Body of pancreas (tissue), 4 donors: ENCODE measurements at regions not wholly inside any gene's neighbourhood (a gene's known extent, or its start where the extent isn't known, plus 50 kb on each side); places are given as distances from the start of the nearest gene placed in this dataset.

Source experiments
- POLR2A ChIP-seq, 3 donors: fragments of 450-650 bp; IDR thresholded peaks; one replicate each; pipeline ENCODE4 v1.6.1; 2016; ENCODE audit warnings: antibody characterized with exemption in 3 of 3, mild to moderate bottlenecking in 2 of 3
- TF ChIP-seq, protein P1 (sequence below), 7 experiments: fragments of 450-650 bp in 4 of 7; fragments of 200-600 bp in 3 of 7; sonication (generic) in 3 of 7; IDR thresholded peaks; one replicate each; pipeline ENCODE4 v1.5.1; 2016 to 2019; ENCODE audit warnings: antibody characterized with exemption in 7 of 7

DNA sequence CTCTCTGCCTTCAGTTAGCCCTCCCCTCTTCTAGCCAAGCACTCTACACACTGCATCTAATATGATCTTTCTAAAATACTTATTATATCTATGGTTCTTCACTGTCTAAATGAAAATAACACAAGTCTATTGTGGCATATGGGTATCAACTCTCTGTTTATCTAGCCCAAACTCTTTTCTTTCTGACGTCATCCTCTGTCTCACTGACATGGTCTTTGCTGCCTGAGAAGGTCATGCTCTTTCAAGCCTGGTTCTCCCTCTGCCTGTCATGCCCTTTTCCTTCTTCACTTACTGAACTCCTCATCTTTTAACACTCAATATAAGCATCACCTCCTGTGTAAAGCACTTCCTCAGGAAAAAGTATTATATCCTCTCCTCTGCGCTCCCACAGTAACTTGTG, 672.2 kb upstream of the CT83 start:
- TF ChIP-seq, protein P1, sequence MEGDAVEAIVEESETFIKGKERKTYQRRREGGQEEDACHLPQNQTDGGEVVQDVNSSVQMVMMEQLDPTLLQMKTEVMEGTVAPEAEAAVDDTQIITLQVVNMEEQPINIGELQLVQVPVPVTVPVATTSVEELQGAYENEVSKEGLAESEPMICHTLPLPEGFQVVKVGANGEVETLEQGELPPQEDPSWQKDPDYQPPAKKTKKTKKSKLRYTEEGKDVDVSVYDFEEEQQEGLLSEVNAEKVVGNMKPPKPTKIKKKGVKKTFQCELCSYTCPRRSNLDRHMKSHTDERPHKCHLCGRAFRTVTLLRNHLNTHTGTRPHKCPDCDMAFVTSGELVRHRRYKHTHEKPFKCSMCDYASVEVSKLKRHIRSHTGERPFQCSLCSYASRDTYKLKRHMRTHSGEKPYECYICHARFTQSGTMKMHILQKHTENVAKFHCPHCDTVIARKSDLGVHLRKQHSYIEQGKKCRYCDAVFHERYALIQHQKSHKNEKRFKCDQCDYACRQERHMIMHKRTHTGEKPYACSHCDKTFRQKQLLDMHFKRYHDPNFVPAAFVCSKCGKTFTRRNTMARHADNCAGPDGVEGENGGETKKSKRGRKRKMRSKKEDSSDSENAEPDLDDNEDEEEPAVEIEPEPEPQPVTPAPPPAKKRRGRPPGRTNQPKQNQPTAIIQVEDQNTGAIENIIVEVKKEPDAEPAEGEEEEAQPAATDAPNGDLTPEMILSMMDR (IDR thresholded peaks at IDR 0.05): no peak
- no peak for TF ChIP-seq POLR2A (IDR thresholded peaks at IDR 0.05)
